K562 (cell line): ENCODE measurements at regions not wholly inside any gene's neighbourhood (a gene's known extent, or its start where the extent isn't known, plus 50 kb on each side); places are given as distances from the start of the nearest gene placed in this dataset.

Experiments
- CBX2 ChIP-seq: fragments of 200-600 bp; sonication (generic); IDR thresholded peaks from one replicate; pipeline ENCODE4 v1.6.1; 2012; ENCODE audit warnings: mild to moderate bottlenecking, low read length, inconsistent platforms; ENCODE audit not compliant: insufficient read depth, poor library complexity, severe bottlenecking
- CCNT2 ChIP-seq: IDR thresholded peaks from 2 replicates; pipeline ENCODE4 v1.6.1; 2011; ENCODE audit warnings: borderline replicate concordance, low read depth, mild to moderate bottlenecking, moderate library complexity, mixed read lengths, low read length; ENCODE audit not compliant: insufficient read length; ENCODE audit errors: extremely low read depth
- E2F5 ChIP-seq: sonication (generic); formaldehyde crosslinking; IDR thresholded peaks from 2 replicates; pipeline ENCODE4 v1.8.0; 2022; ENCODE audit warnings: mild to moderate bottlenecking, missing genetic modification reagents
- NFE2L1 ChIP-seq: fragments of 450-650 bp; IDR thresholded peaks from 2 replicates; pipeline ENCODE4 v1.6.1; 2016; ENCODE audit warnings: missing genetic modification characterization, low read depth, mild to moderate bottlenecking, missing compliant biosample characterization, moderate library complexity, borderline replicate concordance
- SMC3 ChIP-seq: conservative IDR thresholded peaks from 2 replicates; pipeline ENCODE4 v1.6.1; 2011; ENCODE audit warnings: low read depth, low read length, improper control_type of control experiment; ENCODE audit not compliant: insufficient read depth
- SP2 ChIP-seq: IDR thresholded peaks from 2 replicates; pipeline ENCODE4 v1.6.1; 2011; ENCODE audit warnings: mild to moderate bottlenecking, low read depth, low read length, moderate library complexity; ENCODE audit not compliant: poor library complexity, severe bottlenecking; ENCODE audit errors: extremely low read depth
- ZNF175 ChIP-seq: fragments of 200-800 bp; sonication (Bioruptor generic); IDR thresholded peaks from 2 replicates; pipeline ENCODE4 v1.6.1; 2016; ENCODE audit warnings: low read depth, mild to moderate bottlenecking, missing genetic modification characterization, missing compliant biosample characterization
- TF ChIP-seq, protein P1 (sequence below): sonication (generic); formaldehyde crosslinking; IDR thresholded peaks from 2 replicates; pipeline ENCODE4 v1.9.0; 2022; ENCODE audit warnings: mild to moderate bottlenecking, missing genetic modification reagents
- TF ChIP-seq, protein P2 (sequence below), 3 experiments: IDR thresholded peaks in 2 of 3; conservative IDR thresholded peaks in 1 of 3; 2 replicates each; pipeline ENCODE4 v1.5.1; 2011 to 2012; ENCODE audit warnings: low read length in 3 of 3, mild to moderate bottlenecking in 3 of 3, control low read depth in 2 of 3, improper control_type of control experiment in 1 of 3, inconsistent platforms in 1 of 3, low read depth in 1 of 3, mixed read lengths in 1 of 3, moderate library complexity in 1 of 3; ENCODE audit not compliant: insufficient read depth in 2 of 3

DNA sequence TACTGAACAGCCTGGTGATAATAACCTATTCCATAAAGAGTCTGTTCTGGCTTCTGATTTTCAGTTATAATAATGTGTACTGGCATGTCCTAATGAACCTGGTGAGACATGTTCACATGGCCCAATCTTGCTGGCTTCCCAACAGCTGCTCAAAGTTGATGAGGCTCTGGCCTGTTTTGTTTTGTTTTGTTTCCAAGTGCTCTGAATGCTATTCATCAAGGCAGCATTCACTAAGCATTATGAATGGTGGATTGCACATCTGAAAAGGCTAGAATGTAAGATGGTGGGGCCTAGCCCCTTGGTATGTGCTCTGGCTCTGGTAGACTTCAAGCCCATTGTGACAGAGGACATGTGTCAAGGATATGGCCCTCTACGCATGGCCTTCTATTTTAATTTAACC, 388.5 kb downstream of the PSAT1 start:
- no peak for TF ChIP-seq SMC3
- TF ChIP-seq, protein P1, sequence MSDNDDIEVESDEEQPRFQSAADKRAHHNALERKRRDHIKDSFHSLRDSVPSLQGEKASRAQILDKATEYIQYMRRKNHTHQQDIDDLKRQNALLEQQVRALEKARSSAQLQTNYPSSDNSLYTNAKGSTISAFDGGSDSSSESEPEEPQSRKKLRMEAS (CRISPR knock-in tag) = no peak
- TF ChIP-seq E2F5 (CRISPR knock-in tag) = no peak
- no peak for TF ChIP-seq CBX2
- TF ChIP-seq SP2 = no peak
- TF ChIP-seq, protein P2, sequence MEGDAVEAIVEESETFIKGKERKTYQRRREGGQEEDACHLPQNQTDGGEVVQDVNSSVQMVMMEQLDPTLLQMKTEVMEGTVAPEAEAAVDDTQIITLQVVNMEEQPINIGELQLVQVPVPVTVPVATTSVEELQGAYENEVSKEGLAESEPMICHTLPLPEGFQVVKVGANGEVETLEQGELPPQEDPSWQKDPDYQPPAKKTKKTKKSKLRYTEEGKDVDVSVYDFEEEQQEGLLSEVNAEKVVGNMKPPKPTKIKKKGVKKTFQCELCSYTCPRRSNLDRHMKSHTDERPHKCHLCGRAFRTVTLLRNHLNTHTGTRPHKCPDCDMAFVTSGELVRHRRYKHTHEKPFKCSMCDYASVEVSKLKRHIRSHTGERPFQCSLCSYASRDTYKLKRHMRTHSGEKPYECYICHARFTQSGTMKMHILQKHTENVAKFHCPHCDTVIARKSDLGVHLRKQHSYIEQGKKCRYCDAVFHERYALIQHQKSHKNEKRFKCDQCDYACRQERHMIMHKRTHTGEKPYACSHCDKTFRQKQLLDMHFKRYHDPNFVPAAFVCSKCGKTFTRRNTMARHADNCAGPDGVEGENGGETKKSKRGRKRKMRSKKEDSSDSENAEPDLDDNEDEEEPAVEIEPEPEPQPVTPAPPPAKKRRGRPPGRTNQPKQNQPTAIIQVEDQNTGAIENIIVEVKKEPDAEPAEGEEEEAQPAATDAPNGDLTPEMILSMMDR (IDR thresholded peaks at IDR 0.05 in 2 of 3, conservative IDR thresholded peaks at IDR 0.05 in 1 of 3; ENCODE audit: insufficient read depth in 2 of 3, low read depth in 1 of 3, low read length in 3 of 3) = no peak
- TF ChIP-seq CCNT2 = no peak
- no peak for TF ChIP-seq ZNF175 (CRISPR knock-in tag)
- no peak for TF ChIP-seq NFE2L1 (tag)
